HEK293 (cell line): ENCODE measurements at regions not wholly inside any gene's neighbourhood (a gene's known extent, or its start where the extent isn't known, plus 50 kb on each side); places are given as distances from the start of the nearest gene placed in this dataset.
A peak's percentile ranks its signal among the peaks of the same experiment; 100 is the strongest.

Source experiments
- CTCF ChIA-PET: fragments of 350-600 bp; formaldehyde crosslinking; extraction: SDS; loops from one replicate; lab custom pipeline; 2021; ENCODE audit warnings: antibody characterized with exemption; lab: Yijun Ruan, JAX
- POLR2A ChIA-PET: fragments of 300-600 bp; formaldehyde crosslinking; extraction: SDS; loops from one replicate; lab custom pipeline; 2020; ENCODE audit warnings: antibody characterized with exemption, inconsistent platforms; lab: Yijun Ruan, JAX
- H3K27ac ChIP-seq: fragments of 200-500 bp; sonication (Bioruptor generic); 2 replicates; pipeline ENCODE4 v1.5.1; 2014; ENCODE audit warnings: low read depth, low read length, control low read depth, inconsistent platforms; ENCODE audit errors: extremely low read depth
- H3K36me3 ChIP-seq, 2 experiments: fragments of 200-500 bp in 1 of 2; sonication (Bioruptor generic) in 1 of 2; 1 replicate in 1 of 2; 2 replicates in 1 of 2; pipeline ENCODE4 v1.5.1; 2014 to 2017; ENCODE audit warnings: inconsistent platforms in 2 of 2, low read length in 2 of 2; ENCODE audit not compliant: control insufficient read depth in 2 of 2, insufficient read depth in 1 of 2
- H3K4me1 ChIP-seq: fragments of 200-500 bp; sonication (Bioruptor generic); 2 replicates; pipeline ENCODE4 v1.5.1; 2014; ENCODE audit warnings: mild to moderate bottlenecking, low read length, inconsistent platforms; ENCODE audit not compliant: control insufficient read depth, insufficient read depth
- H3K4me3 ChIP-seq: 2 replicates; pipeline ENCODE4 v1.5.1; 2011; ENCODE audit warnings: low read depth, mild to moderate bottlenecking, control low read depth, low read length, moderate library complexity
- H3K9me3 ChIP-seq: fragments of 200-500 bp; sonication (Bioruptor generic); 2 replicates; pipeline ENCODE4 v1.5.1; 2014; ENCODE audit warnings: low read depth, low read length, inconsistent platforms; ENCODE audit not compliant: control insufficient read depth, insufficient read depth
- EGR2 ChIP-seq: fragments of 450-650 bp; formaldehyde crosslinking; IDR thresholded peaks from 2 replicates; pipeline ENCODE4 v1.5.1; 2016; ENCODE audit warnings: low read depth, missing biosample characterization, missing genetic modification characterization
- YY2 ChIP-seq: fragments of 450-650 bp; formaldehyde crosslinking; IDR thresholded peaks from 2 replicates; pipeline ENCODE4 v1.5.1; 2016; ENCODE audit warnings: missing biosample characterization, missing genetic modification characterization
- ZBTB20 ChIP-seq: fragments of 450-650 bp; formaldehyde crosslinking; IDR thresholded peaks from 2 replicates; pipeline ENCODE4 v1.5.1; 2016; ENCODE audit warnings: missing biosample characterization, missing genetic modification characterization
- ZFHX2 ChIP-seq: fragments of 450-650 bp; formaldehyde crosslinking; conservative IDR thresholded peaks from 2 replicates; pipeline ENCODE4 v1.5.1; 2016; ENCODE audit warnings: missing biosample characterization, missing genetic modification characterization
- ZNF121 ChIP-seq: fragments of 450-650 bp; formaldehyde crosslinking; IDR thresholded peaks from 2 replicates; pipeline ENCODE4 v1.5.1; 2016; ENCODE audit warnings: missing biosample characterization, missing genetic modification characterization
- ZNF169 ChIP-seq: fragments of 450-650 bp; formaldehyde crosslinking; IDR thresholded peaks from 2 replicates; pipeline ENCODE4 v1.5.1; 2016; ENCODE audit warnings: missing biosample characterization, missing genetic modification characterization
- ZNF223 ChIP-seq: fragments of 450-650 bp; formaldehyde crosslinking; IDR thresholded peaks from 2 replicates; pipeline ENCODE4 v1.5.1; 2016; ENCODE audit warnings: missing biosample characterization, missing genetic modification characterization
- ZNF274 ChIP-seq, 2 experiments: fragments of 200-500 bp in 1 of 2; fragments of 450-650 bp in 1 of 2; sonication (Bioruptor generic) in 1 of 2; formaldehyde crosslinking in 1 of 2; IDR thresholded peaks; 2 replicates each; pipeline versions ENCODE4 v1.5.1 to v1.6.1; 2014 to 2016; ENCODE audit warnings: borderline replicate concordance in 1 of 2, inconsistent platforms in 1 of 2, low read length in 1 of 2, missing biosample characterization in 1 of 2, missing genetic modification characterization in 1 of 2
- ZNF335 ChIP-seq: fragments of 450-650 bp; formaldehyde crosslinking; conservative IDR thresholded peaks from 2 replicates; pipeline ENCODE4 v1.5.1; 2016; ENCODE audit warnings: missing biosample characterization, missing genetic modification characterization
- ZNF341 ChIP-seq: fragments of 450-650 bp; formaldehyde crosslinking; IDR thresholded peaks from 2 replicates; pipeline ENCODE4; 2016; ENCODE audit warnings: low read depth, missing biosample characterization, missing genetic modification characterization
- ZNF354C ChIP-seq: fragments of 450-650 bp; formaldehyde crosslinking; IDR thresholded peaks from 2 replicates; pipeline ENCODE4 v1.5.1; 2016; ENCODE audit warnings: missing biosample characterization, missing genetic modification characterization, low read depth, borderline replicate concordance
- ZNF37A ChIP-seq: fragments of 450-650 bp; IDR thresholded peaks from 2 replicates; pipeline ENCODE4 v1.5.1; 2018; ENCODE audit warnings: missing biosample characterization, missing genetic modification characterization
- ZNF76 ChIP-seq: fragments of 450-650 bp; formaldehyde crosslinking; IDR thresholded peaks from 2 replicates; pipeline ENCODE4; 2016; ENCODE audit warnings: low read depth, missing biosample characterization, missing genetic modification characterization, borderline replicate concordance
- TF ChIP-seq, protein P1 (sequence below): fragments of 450-650 bp; formaldehyde crosslinking; IDR thresholded peaks from 2 replicates; pipeline ENCODE4 v1.5.1; 2016; ENCODE audit warnings: missing biosample characterization, missing genetic modification characterization
- TF ChIP-seq, protein P2 (sequence below): fragments of 450-650 bp; formaldehyde crosslinking; IDR thresholded peaks from 2 replicates; pipeline ENCODE4 v1.5.0; 2017; ENCODE audit warnings: missing biosample characterization, missing genetic modification characterization, borderline replicate concordance
- TF ChIP-seq, protein P3 (sequence below): fragments of 450-650 bp; formaldehyde crosslinking; IDR thresholded peaks from 2 replicates; pipeline ENCODE4 v1.5.1; 2016; ENCODE audit warnings: missing biosample characterization, missing genetic modification characterization
- TF ChIP-seq, protein P4 (sequence below): fragments of 450-650 bp; formaldehyde crosslinking; IDR thresholded peaks from 2 replicates; pipeline ENCODE4 v1.5.1; 2017; ENCODE audit warnings: missing biosample characterization, missing genetic modification characterization
- TF ChIP-seq, protein P5 (sequence below): fragments of 450-650 bp; IDR thresholded peaks from 2 replicates; pipeline ENCODE4 v1.5.1; 2018; ENCODE audit warnings: missing biosample characterization, mild to moderate bottlenecking, missing genetic modification characterization

DNA sequence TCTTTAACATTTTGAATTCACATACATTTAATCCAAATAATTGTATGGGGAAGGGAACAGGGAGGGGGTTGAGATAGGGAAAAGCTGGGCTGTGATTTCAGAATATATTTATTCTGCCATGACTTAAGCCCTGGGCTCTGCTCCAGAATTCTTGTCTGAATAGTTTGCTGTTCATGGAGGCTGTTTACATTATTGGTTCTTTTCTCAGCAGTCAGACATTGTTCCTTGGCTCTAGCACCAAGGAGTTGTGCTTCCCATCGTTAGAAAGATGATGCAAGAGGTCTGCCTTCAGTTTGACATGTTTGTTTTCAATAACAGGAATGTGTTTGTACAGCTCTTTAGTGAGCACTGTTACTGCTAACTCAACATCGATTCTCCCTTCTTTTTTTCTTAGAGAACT lies 198.8 kb upstream of the CDYL start (continued):
- TF ChIP-seq ZBTB20 (tag by site-specific recombination) (peak; percentile 19; the same call in 1 of the 2 replicates), ZNF335 (tag by site-specific recombination) (no peak), ZNF354C (no peak), YY2 (tag by site-specific recombination) (0 out of 2 replicates have a peak, but pooled peaks have one; percentile 23), ZNF274 (IDR thresholded peaks at IDR 0.05; ENCODE audit: low read length) (no peak), ZNF274 (tag by site-specific recombination; IDR thresholded peaks at IDR 0.05; ENCODE audit: borderline replicate concordance) (no peak), ZNF76 (tag by site-specific recombination) (no peak)
- TF ChIP-seq, protein P1, sequence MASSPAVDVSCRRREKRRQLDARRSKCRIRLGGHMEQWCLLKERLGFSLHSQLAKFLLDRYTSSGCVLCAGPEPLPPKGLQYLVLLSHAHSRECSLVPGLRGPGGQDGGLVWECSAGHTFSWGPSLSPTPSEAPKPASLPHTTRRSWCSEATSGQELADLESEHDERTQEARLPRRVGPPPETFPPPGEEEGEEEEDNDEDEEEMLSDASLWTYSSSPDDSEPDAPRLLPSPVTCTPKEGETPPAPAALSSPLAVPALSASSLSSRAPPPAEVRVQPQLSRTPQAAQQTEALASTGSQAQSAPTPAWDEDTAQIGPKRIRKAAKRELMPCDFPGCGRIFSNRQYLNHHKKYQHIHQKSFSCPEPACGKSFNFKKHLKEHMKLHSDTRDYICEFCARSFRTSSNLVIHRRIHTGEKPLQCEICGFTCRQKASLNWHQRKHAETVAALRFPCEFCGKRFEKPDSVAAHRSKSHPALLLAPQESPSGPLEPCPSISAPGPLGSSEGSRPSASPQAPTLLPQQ (tag by site-specific recombination) = 0 out of 2 replicates have a peak, but pooled peaks have one; percentile 13
- TF ChIP-seq, protein P2, sequence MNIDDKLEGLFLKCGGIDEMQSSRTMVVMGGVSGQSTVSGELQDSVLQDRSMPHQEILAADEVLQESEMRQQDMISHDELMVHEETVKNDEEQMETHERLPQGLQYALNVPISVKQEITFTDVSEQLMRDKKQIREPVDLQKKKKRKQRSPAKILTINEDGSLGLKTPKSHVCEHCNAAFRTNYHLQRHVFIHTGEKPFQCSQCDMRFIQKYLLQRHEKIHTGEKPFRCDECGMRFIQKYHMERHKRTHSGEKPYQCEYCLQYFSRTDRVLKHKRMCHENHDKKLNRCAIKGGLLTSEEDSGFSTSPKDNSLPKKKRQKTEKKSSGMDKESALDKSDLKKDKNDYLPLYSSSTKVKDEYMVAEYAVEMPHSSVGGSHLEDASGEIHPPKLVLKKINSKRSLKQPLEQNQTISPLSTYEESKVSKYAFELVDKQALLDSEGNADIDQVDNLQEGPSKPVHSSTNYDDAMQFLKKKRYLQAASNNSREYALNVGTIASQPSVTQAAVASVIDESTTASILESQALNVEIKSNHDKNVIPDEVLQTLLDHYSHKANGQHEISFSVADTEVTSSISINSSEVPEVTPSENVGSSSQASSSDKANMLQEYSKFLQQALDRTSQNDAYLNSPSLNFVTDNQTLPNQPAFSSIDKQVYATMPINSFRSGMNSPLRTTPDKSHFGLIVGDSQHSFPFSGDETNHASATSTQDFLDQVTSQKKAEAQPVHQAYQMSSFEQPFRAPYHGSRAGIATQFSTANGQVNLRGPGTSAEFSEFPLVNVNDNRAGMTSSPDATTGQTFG (tag by site-specific recombination) = no peak
- TF ChIP-seq, protein P3, sequence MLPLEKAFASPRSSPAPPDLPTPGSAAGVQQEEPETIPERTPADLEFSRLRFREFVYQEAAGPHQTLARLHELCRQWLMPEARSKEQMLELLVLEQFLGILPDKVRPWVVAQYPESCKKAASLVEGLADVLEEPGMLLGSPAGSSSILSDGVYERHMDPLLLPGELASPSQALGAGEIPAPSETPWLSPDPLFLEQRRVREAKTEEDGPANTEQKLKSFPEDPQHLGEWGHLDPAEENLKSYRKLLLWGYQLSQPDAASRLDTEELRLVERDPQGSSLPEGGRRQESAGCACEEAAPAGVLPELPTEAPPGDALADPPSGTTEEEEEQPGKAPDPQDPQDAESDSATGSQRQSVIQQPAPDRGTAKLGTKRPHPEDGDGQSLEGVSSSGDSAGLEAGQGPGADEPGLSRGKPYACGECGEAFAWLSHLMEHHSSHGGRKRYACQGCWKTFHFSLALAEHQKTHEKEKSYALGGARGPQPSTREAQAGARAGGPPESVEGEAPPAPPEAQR (tag by site-specific recombination) = no peak
- TF ChIP-seq, protein P4, sequence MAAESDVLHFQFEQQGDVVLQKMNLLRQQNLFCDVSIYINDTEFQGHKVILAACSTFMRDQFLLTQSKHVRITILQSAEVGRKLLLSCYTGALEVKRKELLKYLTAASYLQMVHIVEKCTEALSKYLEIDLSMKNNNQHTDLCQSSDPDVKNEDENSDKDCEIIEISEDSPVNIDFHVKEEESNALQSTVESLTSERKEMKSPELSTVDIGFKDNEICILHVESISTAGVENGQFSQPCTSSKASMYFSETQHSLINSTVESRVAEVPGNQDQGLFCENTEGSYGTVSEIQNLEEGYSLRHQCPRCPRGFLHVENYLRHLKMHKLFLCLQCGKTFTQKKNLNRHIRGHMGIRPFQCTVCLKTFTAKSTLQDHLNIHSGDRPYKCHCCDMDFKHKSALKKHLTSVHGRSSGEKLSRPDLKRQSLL (tag by site-specific recombination) = peak; percentile 61; the same call in 1 of the 2 replicates

DNA sequence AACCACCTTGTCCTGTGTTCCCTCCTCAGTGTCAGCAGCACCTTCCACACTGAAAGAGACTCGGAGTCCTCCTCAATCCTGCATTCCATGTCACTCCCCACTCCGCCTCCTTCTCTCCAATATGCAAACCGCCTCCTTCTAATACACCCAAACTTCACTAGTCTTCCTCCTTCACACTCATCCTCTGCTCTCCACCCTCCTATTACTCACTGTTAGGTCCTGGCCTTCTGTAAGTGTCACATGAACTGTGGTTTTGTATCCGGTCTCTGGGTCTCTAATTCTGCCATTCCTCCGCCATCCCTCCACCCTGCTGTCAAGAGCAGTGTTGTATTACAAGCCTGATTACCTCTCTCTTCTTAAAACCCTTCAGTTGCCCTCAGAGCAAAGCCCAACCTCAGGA lies 200.5 kb upstream of the CDYL start:
- no peaks in the 10 kb centered on the region for H3K36me3 ChIP-seq
- no peaks in the 10 kb centered on the region; the same call in 1 of the 2 replicates for H3K9me3 ChIP-seq
- ChIA-PET CTCF (no interaction called here), POLR2A (no interaction called here)
- no peak overlapping the region for H3K27ac ChIP-seq
- TF ChIP-seq ZNF341 (tag by site-specific recombination) (peak; percentile 14; the same call in 1 of the 2 replicates), EGR2 (tag by site-specific recombination) (peak; percentile 33; the same call in 1 of the 2 replicates), ZNF169 (tag by site-specific recombination) (no peak), ZFHX2 (peak; percentile 27; the same call in 1 of the 2 replicates), ZNF223 (tag by site-specific recombination) (no peak), ZNF121 (tag by site-specific recombination) (no peak), ZNF37A (no peak)
- TF ChIP-seq, protein P5, sequence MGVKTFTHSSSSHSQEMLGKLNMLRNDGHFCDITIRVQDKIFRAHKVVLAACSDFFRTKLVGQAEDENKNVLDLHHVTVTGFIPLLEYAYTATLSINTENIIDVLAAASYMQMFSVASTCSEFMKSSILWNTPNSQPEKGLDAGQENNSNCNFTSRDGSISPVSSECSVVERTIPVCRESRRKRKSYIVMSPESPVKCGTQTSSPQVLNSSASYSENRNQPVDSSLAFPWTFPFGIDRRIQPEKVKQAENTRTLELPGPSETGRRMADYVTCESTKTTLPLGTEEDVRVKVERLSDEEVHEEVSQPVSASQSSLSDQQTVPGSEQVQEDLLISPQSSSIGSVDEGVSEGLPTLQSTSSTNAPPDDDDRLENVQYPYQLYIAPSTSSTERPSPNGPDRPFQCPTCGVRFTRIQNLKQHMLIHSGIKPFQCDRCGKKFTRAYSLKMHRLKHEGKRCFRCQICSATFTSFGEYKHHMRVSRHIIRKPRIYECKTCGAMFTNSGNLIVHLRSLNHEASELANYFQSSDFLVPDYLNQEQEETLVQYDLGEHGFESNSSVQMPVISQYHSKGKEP (tag by site-specific recombination) = no peak
- H3K4me3 ChIP-seq = no peak overlapping the region
- H3K4me1 ChIP-seq = no peaks in the 10 kb centered on the region
